ENCODE measurements at regions not wholly inside any gene's neighbourhood (a gene's known extent, or its start where the extent isn't known, plus 50 kb on each side); places are given as distances from the start of the nearest gene placed in this dataset.
"Not testable (repeated sequence)": the region's sequence is repeated elsewhere in the genome, so short reads cannot be mapped to it uniquely, and the experiment has no call there.

- DNase-seq, result no peak
Measured at GRCh38 chr1:3992746-3993145, 92.7 kb upstream of the C1orf174 start.

- no peak for DNase-seq
Measured at GRCh38 chr1:3993619-3994375, 93.7 kb upstream of the C1orf174 start.

GRCh38 chr1:3995141-3995780 lies 95.2 kb upstream of the C1orf174 start:
- no peak for DNase-seq

- DNase-seq, result no peak
Measured at GRCh38 chr1:3996846-3997705, 97.0 kb upstream of the C1orf174 start.

GRCh38 chr1:3998086-3998485 lies 98.0 kb upstream of the C1orf174 start:
- no peak for DNase-seq

GRCh38 chr1:3999514-3999913 lies 99.4 kb upstream of the C1orf174 start:
- DNase-seq, result not testable (repeated sequence)

- no peak for DNase-seq
Measured at GRCh38 chr1:3999941-4000735, 100.1 kb upstream of the C1orf174 start.

- no peak for DNase-seq
Measured at GRCh38 chr1:4000811-4001251, 100.8 kb upstream of the C1orf174 start.

- no peak for DNase-seq
Measured at GRCh38 chr1:4001461-4001860, 101.4 kb upstream of the C1orf174 start.

GRCh38 chr1:4002061-4002521 lies 102.0 kb upstream of the C1orf174 start:
- no peak for DNase-seq

- no peak for DNase-seq
Measured at GRCh38 chr1:4002741-4003140, 102.7 kb upstream of the C1orf174 start.

GRCh38 chr1:4003846-4004505 lies 103.9 kb upstream of the C1orf174 start:
- DNase-seq, result no peak

- no peak for DNase-seq
Measured at GRCh38 chr1:4004635-4005430, 104.8 kb upstream of the C1orf174 start.

GRCh38 chr1:4005431-4005830 lies 105.4 kb upstream of the C1orf174 start:
- no peak for DNase-seq

- no peak for DNase-seq
Measured at GRCh38 chr1:4006676-4007374, 106.8 kb upstream of the C1orf174 start.

GRCh38 chr1:4010284-4010683 lies 110.2 kb upstream of the C1orf174 start:
- no peak for DNase-seq

GRCh38 chr1:4010814-4011605 lies 110.9 kb upstream of the C1orf174 start:
- DNase-seq, result no peak

- DNase-seq, result no peak
Measured at GRCh38 chr1:4016351-4017130, 116.5 kb upstream of the C1orf174 start.
